ENCODE measurements at regions not wholly inside any gene's neighbourhood (a gene's known extent, or its start where the extent isn't known, plus 50 kb on each side); places are given as distances from the start of the nearest gene placed in this dataset.

GRCh38 chr11:19430346-19430745, 189.6 kb upstream of the E2F8 start:
- no peaks in the 10 kb centered on the region for H3K36me3 ChIP-seq (ENCODE audit: insufficient read depth, low read length)
- no peak overlapping the region for H2AFZ ChIP-seq (ENCODE audit: low read depth, low read length)
- DNase-seq (no peak), ATAC-seq (ENCODE audit: insufficient read depth, low read depth) (no peak)
- no peak overlapping the region for H3K9ac ChIP-seq (ENCODE audit: low read depth, low read length)
- no peaks in the 10 kb centered on the region for H3K4me1 ChIP-seq (ENCODE audit: insufficient read depth, low read length)
- no peak overlapping the region for H3K4me2 ChIP-seq (ENCODE audit: insufficient read depth, low read length)
- no peak overlapping the region for H3K4me3 ChIP-seq (ENCODE audit: low read depth in 1 of 2, low read length in 2 of 2)
- no peak for TF ChIP-seq EZH2 (IDR thresholded peaks at IDR 0.05; ENCODE audit: borderline replicate concordance, low read depth, low read length, severe bottlenecking)
- TF ChIP-seq, protein P1, sequence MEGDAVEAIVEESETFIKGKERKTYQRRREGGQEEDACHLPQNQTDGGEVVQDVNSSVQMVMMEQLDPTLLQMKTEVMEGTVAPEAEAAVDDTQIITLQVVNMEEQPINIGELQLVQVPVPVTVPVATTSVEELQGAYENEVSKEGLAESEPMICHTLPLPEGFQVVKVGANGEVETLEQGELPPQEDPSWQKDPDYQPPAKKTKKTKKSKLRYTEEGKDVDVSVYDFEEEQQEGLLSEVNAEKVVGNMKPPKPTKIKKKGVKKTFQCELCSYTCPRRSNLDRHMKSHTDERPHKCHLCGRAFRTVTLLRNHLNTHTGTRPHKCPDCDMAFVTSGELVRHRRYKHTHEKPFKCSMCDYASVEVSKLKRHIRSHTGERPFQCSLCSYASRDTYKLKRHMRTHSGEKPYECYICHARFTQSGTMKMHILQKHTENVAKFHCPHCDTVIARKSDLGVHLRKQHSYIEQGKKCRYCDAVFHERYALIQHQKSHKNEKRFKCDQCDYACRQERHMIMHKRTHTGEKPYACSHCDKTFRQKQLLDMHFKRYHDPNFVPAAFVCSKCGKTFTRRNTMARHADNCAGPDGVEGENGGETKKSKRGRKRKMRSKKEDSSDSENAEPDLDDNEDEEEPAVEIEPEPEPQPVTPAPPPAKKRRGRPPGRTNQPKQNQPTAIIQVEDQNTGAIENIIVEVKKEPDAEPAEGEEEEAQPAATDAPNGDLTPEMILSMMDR (IDR thresholded peaks at IDR 0.05; ENCODE audit: borderline replicate concordance, extremely low read depth, low read length, poor library complexity, severe bottlenecking) = no peak
- H3K27me3 ChIP-seq (ENCODE audit: insufficient read depth, low read length, poor library complexity) = peaks cover 44% of the 10 kb centered on the region
- H3K79me2 ChIP-seq (ENCODE audit: insufficient read depth, low read length) = no peaks in the 10 kb centered on the region
- no peaks in the 10 kb centered on the region for H3K9me3 ChIP-seq (ENCODE audit: insufficient read depth, low read length, severe bottlenecking)
- no peaks in the 10 kb centered on the region for H4K20me1 ChIP-seq (ENCODE audit: insufficient read depth, low read length)
- H3K27ac ChIP-seq (ENCODE audit: low read length) = no peak overlapping the region

DNA sequence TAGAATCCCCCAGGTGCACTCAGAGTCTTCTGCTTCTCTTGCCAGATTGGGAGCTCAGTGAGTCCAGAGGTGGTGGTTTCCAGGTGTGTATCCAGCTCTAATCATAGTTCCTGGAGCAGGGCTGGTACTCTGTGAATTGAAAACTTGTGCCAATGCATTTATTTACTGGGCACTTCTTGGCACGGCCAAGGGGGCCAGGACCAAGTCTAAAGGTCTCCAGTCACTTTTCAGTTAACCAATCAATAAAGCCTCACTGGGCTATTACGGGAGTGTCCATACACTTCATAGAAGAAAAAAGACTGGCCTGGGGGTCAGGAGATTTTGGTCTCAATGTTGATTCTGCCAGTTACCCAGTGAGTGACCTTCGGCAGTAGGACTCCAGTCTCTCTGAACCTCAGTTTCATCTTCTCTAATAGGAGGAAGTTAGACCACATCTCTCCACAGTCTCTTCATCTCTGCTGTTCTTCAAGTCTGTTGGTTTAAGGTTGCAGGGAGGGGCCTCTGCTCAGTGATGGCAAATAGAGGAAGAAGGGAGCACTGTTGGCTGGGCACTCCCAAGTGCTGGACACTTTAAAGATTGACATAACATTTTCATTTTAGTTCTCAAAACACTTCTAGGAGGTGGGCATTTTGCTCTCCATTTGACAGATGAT, 188.5 kb upstream of the E2F8 start:
- no peak for DNase-seq
- no peaks in the 10 kb centered on the region for H3K36me3 ChIP-seq (ENCODE audit: insufficient read depth, low read length)
- TF ChIP-seq, protein P1 (IDR thresholded peaks at IDR 0.05; ENCODE audit: borderline replicate concordance, extremely low read depth, low read length, poor library complexity, severe bottlenecking) = no peak
- TF ChIP-seq EZH2 (IDR thresholded peaks at IDR 0.05; ENCODE audit: borderline replicate concordance, low read depth, low read length, severe bottlenecking) = no peak
- no peaks in the 10 kb centered on the region for H3K79me2 ChIP-seq (ENCODE audit: insufficient read depth, low read length)
- H3K27ac ChIP-seq (ENCODE audit: low read length) = no peak overlapping the region
- H3K4me2 ChIP-seq (ENCODE audit: insufficient read depth, low read length) = no peak overlapping the region
- no peaks in the 10 kb centered on the region for H3K4me1 ChIP-seq (ENCODE audit: insufficient read depth, low read length)
- peaks cover 47% of the 10 kb centered on the region for H3K27me3 ChIP-seq (ENCODE audit: insufficient read depth, low read length, poor library complexity)
- no peak overlapping the region for H3K9ac ChIP-seq (ENCODE audit: low read depth, low read length)
- H3K9me3 ChIP-seq (ENCODE audit: insufficient read depth, low read length, severe bottlenecking) = no peaks in the 10 kb centered on the region
- H4K20me1 ChIP-seq (ENCODE audit: insufficient read depth, low read length) = no peaks in the 10 kb centered on the region
- no peak overlapping the region for H3K4me3 ChIP-seq (ENCODE audit: low read depth in 1 of 2, low read length in 2 of 2)
- H2AFZ ChIP-seq (ENCODE audit: low read depth, low read length) = no peak overlapping the region
- ATAC-seq (ENCODE audit: insufficient read depth, low read depth) = no peak

DNA sequence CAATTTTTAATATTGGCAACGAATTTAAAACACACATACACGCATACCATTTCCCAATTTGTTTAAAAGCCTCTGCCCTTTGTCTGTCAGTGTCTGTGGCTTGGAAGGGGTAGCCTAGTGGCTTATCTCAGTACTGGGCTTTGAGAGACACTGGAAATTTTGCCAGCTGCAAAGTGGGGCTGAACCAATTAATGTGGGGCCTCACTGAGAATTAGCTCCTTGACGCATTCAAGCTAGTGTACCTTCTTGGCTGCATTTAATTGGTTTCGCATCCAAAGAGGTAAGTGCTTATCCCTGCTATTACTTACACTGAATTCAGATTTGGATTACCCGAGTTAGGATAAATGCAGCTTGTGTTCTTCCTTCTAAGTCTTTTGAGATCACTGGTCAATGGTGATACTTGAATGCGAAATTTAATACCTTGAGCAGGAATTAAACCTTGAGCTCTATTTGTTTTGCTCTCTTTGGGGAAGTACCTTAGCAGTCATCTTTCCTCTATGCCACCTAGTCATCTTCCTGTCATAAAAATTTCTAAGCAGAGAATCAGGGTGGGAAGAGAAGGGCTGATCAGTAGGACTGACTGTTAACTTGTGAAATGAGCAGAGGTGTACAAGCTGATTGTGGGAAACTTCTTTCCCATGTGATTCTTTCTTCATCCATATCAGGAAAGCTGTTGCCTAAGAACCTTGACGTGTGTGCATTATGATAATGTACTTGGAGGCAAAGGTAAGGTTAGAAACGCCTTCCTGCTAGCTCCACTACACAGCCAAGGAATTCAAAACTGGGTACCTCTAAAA, 187.7 kb upstream of the E2F8 start:
- ATAC-seq (ENCODE audit: insufficient read depth, low read depth) = no peak
- no peak overlapping the region for H3K27ac ChIP-seq (ENCODE audit: low read length)
- H4K20me1 ChIP-seq (ENCODE audit: insufficient read depth, low read length) = no peaks in the 10 kb centered on the region
- H3K4me1 ChIP-seq (ENCODE audit: insufficient read depth, low read length) = no peaks in the 10 kb centered on the region
- H3K9ac ChIP-seq (ENCODE audit: low read depth, low read length) = no peak overlapping the region
- H3K4me2 ChIP-seq (ENCODE audit: insufficient read depth, low read length) = no peak overlapping the region
- no peak overlapping the region for H2AFZ ChIP-seq (ENCODE audit: low read depth, low read length)
- H3K4me3 ChIP-seq (ENCODE audit: low read depth in 1 of 2, low read length in 2 of 2) = no peak overlapping the region
- no peaks in the 10 kb centered on the region for H3K36me3 ChIP-seq (ENCODE audit: insufficient read depth, low read length)
- peaks cover 45% of the 10 kb centered on the region for H3K27me3 ChIP-seq (ENCODE audit: insufficient read depth, low read length, poor library complexity)
- TF ChIP-seq, protein P1 (IDR thresholded peaks at IDR 0.05; ENCODE audit: borderline replicate concordance, extremely low read depth, low read length, poor library complexity, severe bottlenecking) = no peak
- no peak for TF ChIP-seq EZH2 (IDR thresholded peaks at IDR 0.05; ENCODE audit: borderline replicate concordance, low read depth, low read length, severe bottlenecking)
- no peaks in the 10 kb centered on the region for H3K9me3 ChIP-seq (ENCODE audit: insufficient read depth, low read length, severe bottlenecking)
- H3K79me2 ChIP-seq (ENCODE audit: insufficient read depth, low read length) = no peaks in the 10 kb centered on the region
- no peak for DNase-seq
